Motor neuron (in vitro differentiated cells): ENCODE measurements at regions not wholly inside any gene's neighbourhood (a gene's known extent, or its start where the extent isn't known, plus 50 kb on each side); places are given as distances from the start of the nearest gene placed in this dataset.
"Not testable (repeated sequence)": the region's sequence is repeated elsewhere in the genome, so short reads cannot be mapped to it uniquely, and the experiment has no call there.

Experiments used
- ATAC-seq, 8 experiments: fragments of 200-7000 bp; cut with Tn5 transposase; replicated peaks in 6 of 8; 2 replicates each; pipeline ENCODE4 v1.8.0; 2021; ENCODE audit warnings: mild to moderate bottlenecking in 8 of 8, moderate library complexity in 8 of 8
- H3K27ac ChIP-seq, 2 donors: fragments of 250-450 bp; sonication (Bioruptor Pico); 2 replicates each; pipeline ENCODE4 v1.9.0; 2021; ENCODE audit warnings: antibody characterized with exemption in 2 of 2, mild to moderate bottlenecking in 2 of 2, moderate library complexity in 1 of 2
- H3K4me1 ChIP-seq, 2 donors: fragments of 250-450 bp; sonication (Bioruptor Pico); replicated peaks in 1 of 2; 2 replicates each; pipeline ENCODE4 v1.6.1; 2021; ENCODE audit warnings: antibody characterized with exemption in 2 of 2, mild to moderate bottlenecking in 2 of 2, moderate library complexity in 1 of 2
- H3K4me3 ChIP-seq, 5 donors: fragments of 250-450 bp; sonication (Bioruptor Pico); 2 replicates each; pipeline ENCODE4 v1.9.0; 2021; ENCODE audit warnings: antibody characterized with exemption in 5 of 5, mild to moderate bottlenecking in 5 of 5, moderate library complexity in 4 of 5
- WGBS, 10 experiments: fragments of 450-650 bp; shearing (Covaris generic); methylation state at CpG; one replicate each; pipeline ENCODE4 v1.0.0; 2022; 5-methylcytosine and 5-hydroxymethylcytosine counted together
- in situ Hi-C, 9 experiments: fragments of 400-800 bp; cut with MboI; loops; one replicate each; pipeline ENCODE4 v1.15.0; 2021; ENCODE audit warnings: low sequenced_read_pairs in 9 of 9, low pct_unique_long_range_greater_than_20kb in 2 of 9; ENCODE audit not compliant: unreplicated experiment in 9 of 9

DNA sequence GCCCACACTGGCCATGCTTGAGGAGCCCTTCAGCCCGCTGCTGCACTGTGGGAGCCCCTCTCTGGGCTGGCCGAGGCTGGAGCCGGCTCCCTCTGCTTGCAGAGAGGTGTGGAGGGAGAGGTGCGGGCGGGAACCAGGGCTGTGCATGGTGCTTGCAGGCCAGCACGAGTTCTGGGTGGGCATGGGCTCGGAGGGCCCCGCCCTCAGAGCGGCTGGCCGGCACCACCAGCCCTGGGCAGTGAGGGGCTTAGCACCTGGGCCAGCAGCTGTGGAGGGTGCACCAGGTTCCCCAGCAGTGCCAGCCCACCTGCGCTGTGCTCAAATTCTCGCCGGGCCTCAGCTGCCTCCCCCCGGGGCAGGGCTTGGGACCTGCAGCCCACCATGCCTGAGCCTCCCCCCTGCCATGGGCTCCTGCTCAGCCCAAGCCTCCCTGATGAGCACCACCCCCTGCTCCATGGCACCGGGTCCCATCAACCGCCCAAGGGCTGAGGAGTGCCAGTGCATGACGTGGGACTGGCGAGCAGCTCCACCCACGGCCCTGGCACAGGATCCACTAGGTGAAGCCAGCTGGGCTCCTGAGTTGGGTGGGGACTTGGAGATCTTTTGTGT lies 665.9 kb upstream of the ZNF385D start:
- ATAC-seq, H3K4me3 ChIP-seq, H3K27ac ChIP-seq, in situ Hi-C loops: not testable (repeated sequence)
- WGBS, 10 experiments = 40 to 100% (median 94%) methylated on average over 4 to 6 of the region's 19 CpGs; no CpG with 5 or more reads in 7 of the 10 experiments
- peaks cover 0 to 13% of the 10 kb centered on the region in 2 donors for H3K4me1 ChIP-seq

DNA sequence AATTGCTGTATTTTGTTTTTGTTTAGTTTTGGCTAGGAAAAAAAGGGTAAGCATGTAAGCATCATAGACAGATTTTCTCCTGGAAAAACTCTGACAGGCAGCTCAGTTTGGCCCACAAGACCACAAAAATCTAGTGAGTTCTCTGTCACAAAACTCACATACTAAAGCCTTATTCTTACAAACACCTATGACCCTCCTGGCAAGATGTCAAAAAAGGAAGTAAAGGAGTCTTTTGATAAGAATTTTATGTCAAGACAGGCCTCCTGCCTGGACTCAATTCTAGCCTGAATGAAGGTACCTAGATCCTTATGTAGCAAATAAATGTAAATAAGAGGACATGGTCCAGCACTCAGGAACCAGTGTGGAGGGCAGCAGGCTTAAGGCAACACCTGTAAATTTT lies 668.3 kb upstream of the ZNF385D start:
- H3K27ac ChIP-seq = no peak overlapping the region
- H3K4me1 ChIP-seq = peaks cover 0 to 13% of the 10 kb centered on the region in 2 donors
- no peak overlapping the region for H3K4me3 ChIP-seq
- ATAC-seq = no peak
- in situ Hi-C loops = no loop called here

DNA sequence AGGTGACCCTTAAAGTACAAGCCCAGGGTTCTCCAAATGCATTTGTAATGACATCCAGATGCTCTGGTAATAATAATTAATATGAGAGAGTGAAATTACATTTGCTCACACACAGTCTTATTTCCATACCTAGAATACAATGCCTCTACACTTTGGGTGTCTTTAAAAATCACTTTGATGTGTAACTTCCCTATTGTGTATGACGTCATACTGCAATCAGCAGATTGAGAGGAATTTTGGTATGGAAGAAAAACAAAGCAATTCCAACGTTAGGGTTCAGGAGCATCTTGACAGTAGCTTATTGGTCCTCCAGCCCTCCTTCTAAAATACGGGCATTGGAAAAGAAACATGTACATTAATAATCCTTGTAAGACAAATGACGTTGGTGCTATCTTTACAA lies 670.6 kb upstream of the ZNF385D start:
- Histone ChIP-seq H3K27ac (no peak overlapping the region), H3K4me1 (no peaks in the 10 kb centered on the region), H3K4me3 (no peak overlapping the region)
- in situ Hi-C loops = no loop called here
- no peak for ATAC-seq
- WGBS, 10 experiments = 10 to 100% (median 70%) methylated on average over 1 to 4 of the region's 4 CpGs; no CpG with 5 or more reads in 1 of the 10 experiments

DNA sequence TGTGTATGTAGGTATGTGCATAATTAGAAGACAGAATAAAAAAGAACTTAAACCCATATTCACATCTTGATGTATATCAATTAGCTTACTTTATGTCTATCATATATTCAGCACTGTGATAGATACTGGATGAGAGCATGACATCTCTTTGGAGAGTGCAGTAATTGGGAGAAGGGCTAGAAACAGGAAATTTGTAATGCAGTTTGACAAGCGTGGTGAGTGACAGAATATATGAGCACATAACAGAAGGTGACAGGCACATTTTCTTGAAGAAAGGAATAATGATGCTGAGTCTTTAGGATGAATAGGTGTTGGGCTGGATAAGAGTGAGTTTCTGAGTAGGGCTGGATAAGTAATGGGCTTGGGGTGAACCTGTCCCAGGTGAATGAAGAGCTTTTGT lies 680.3 kb upstream of the ZNF385D start:
- no peak overlapping the region for H3K4me3 ChIP-seq
- WGBS, 10 experiments = 9 to 92% (median 75%) methylated on average over 1 of the region's 1 CpG; no CpG with 5 or more reads in 3 of the 10 experiments
- H3K4me1 ChIP-seq = no peaks in the 10 kb centered on the region
- ATAC-seq = no peak
- H3K27ac ChIP-seq = no peak overlapping the region
- in situ Hi-C loops = no loop called here

DNA sequence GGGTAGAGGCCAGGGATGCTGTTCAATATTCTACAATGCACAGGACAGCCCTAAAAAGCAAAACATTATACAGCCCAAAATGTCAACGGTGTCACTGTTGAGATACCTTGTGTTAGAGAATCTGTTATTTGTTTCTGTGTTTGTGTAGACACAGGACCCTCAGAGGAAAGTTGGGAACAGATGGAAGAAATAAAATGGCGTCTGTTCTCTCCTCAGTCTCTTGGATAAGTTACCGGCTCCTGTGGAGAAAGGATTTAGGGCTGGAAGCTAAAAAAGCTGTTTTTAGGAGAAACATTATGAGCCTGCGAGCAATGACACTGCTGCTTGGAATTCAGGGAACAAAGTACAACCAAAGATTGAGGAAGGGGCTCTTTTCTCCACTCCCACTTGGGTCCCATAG lies 688.6 kb upstream of the ZNF385D start:
- Histone ChIP-seq H3K27ac (no peak overlapping the region), H3K4me3 (no peak overlapping the region), H3K4me1 (no peaks in the 10 kb centered on the region)
- 7 to 96% (median 77%) methylated on average over 2 to 4 of the region's 4 CpGs; no CpG with 5 or more reads in 1 of the 10 experiments for WGBS, 10 experiments
- in situ Hi-C loops = no loop called here
- ATAC-seq = no peak

DNA sequence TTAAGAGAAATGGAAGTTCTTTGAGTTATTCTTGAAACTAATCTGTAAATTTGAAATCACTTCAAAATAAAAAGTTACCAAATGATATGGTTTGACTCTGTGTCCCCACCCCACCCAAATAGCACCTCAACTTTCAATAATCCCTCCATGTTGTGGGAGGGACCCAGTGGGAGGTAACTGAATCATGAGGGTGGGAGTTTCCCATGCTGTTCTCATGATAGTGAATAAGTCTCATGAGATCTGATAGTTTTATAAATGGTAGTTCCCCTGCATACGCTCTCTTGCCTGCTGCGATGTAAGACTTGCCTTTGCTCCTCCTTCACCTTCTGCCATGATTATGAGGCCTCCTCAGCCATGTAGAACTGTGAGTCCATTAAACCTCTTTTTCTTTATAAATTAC lies 690.7 kb upstream of the ZNF385D start:
- in situ Hi-C loops = no loop called here
- 37 to 100% (median 100%) methylated on average over 1 to 2 of the region's 2 CpGs; no CpG with 5 or more reads in 1 of the 10 experiments for WGBS, 10 experiments
- no peak for ATAC-seq
- Histone ChIP-seq H3K4me1 (no peaks in the 10 kb centered on the region), H3K27ac (no peak overlapping the region), H3K4me3 (no peak overlapping the region)

DNA sequence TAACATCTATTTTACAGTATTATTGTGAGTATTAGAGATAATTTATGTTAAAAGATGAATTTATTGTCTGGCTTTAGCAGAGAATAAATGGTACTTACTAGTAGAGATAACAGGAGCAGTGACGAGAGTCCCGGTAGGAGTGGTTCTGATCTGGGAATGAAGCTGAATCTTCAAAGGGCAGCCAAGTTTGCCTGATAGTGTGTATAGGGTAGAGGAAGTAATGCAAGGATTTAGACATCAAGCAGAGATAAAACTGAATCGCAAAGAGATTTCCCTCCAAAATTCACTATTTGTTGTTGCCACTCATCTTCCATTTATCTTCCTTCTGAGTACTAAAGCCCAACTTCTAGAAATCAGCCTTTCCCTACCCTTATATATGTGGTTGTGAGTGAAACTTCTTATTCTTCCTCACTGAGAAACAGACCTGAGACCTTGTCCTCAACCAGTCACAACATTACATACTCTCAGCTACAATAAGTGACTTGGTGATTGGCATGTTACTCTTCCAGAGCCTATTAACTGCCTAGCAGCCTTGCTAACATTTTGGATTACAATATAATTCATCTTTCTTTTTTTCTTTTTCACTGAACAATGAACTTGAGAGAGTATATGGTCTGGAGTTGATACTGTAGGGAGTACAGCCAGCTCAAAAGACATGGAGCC lies 692.7 kb upstream of the ZNF385D start:
- no peak for ATAC-seq
- H3K4me1 ChIP-seq = no peaks in the 10 kb centered on the region
- H3K27ac ChIP-seq = no peak overlapping the region
- in situ Hi-C loops = no loop called here
- 64 to 100% (median 95%) methylated on average over 1 to 3 of the region's 3 CpGs; no CpG with 5 or more reads in 2 of the 10 experiments for WGBS, 10 experiments
- no peak overlapping the region for H3K4me3 ChIP-seq

DNA sequence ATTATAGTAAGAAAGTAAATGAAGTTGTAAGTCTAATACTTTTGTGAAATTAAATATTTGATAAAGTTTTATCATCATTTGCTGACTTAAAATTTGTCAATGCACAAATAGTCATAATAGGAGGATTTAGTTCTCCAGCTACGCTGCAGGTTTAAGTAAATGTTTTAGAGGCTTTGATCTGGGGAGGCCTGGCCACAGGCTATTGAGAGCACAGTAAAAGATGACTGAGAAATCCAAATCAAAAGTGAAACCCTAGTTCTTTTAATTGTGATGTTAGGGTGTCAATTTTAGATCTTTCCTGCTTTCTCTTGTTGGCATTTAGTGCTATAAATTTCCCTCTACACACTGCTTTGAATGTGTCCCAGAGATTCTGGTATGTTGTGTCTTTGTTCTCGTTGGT lies 694.3 kb upstream of the ZNF385D start:
- H3K27ac ChIP-seq, in situ Hi-C loops, H3K4me3 ChIP-seq, H3K4me1 ChIP-seq, ATAC-seq: not testable (repeated sequence)
- WGBS, 10 experiments = 17 to 100% (median 56%) methylated on average over 1 of the region's 2 CpGs; no CpG with 5 or more reads in 2 of the 10 experiments

DNA sequence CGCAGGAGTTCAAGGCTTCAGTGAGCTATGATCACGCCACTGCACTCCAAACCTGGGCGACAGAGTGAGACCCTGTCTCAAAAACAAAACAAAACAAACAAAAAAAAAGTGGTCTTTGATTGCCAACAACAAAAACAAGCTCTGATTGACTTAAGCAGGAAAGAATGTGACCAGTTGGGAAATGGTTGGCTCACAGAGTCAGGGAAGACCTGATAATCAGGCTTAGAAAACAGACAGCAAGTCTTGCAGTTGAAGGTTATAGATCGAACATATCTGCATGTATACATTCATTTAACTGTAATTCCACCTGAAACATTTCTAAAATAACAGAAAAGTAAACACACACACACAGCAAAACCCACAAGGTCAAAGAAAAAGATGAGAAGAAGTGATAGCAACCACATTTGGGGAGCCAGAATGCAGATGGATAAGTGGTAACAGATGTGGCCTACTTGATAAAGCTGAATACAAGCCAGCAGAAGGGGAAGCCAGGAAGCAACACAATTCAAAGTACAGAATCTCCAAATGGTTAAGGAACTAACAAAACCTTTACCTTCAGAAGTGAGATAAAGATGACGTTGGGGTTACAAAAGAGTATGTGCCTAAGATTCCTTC lies 699.9 kb upstream of the ZNF385D start:
- Histone ChIP-seq H3K4me3 (no peak overlapping the region), H3K4me1 (no peaks in the 10 kb centered on the region), H3K27ac (no peak overlapping the region)
- in situ Hi-C loops = no loop called here
- WGBS, 10 experiments = 10 to 100% (median 82%) methylated on average over 1 to 5 of the region's 5 CpGs
- ATAC-seq = no peak

DNA sequence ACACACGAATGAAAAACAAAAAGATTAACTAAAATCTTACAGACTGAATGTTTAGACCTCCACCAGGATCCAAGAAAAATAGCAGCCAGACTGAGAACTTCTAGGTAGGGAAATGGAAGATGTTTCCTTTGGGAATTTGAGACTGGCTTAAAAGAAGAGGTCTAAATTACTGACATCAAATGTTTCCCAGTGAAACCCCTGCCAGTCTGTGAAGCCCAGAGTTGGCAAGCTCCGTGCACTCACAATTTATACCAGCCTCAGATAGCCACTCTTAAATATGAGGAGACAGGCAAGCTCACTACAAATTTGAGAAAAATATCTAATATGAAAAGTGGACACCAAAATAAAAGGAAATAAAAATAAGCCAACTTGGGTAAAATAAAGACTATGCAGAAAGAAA lies 700.5 kb upstream of the ZNF385D start:
- 0 to 88% (median 52%) methylated on average over 1 to 2 of the region's 2 CpGs for WGBS, 10 experiments
- ATAC-seq = no peak
- H3K27ac ChIP-seq = no peak overlapping the region
- in situ Hi-C loops = no loop called here
- H3K4me1 ChIP-seq = no peaks in the 10 kb centered on the region
- no peak overlapping the region for H3K4me3 ChIP-seq

DNA sequence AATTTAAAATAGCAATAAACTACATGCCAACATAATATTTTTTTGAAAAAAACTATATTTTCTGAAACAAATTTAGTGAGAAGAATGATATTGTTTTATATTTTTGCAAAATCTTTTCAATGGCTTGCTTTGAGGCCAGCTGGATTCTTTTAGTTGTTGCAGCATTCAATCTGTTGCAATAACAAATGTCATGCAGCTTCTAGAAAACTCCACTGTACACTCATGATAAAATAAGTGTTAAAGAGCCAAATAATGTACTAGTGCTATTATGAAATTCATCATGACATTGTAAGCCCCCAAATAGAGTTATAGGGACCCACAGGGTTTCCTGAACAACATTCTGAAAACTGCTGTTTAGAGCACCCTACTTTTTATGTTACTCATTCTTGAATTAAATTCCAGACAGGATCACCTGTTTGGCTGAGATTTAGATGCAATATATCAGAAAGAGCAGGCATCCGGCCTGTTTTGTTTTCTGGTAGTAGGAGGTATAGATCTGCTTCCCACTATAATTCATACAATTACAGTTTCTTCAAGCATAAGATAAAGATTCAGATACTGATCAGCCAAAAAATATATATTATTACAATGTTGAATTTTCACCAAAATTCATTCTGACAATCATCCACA lies 703.0 kb upstream of the ZNF385D start:
- H3K4me1 ChIP-seq = no peaks in the 10 kb centered on the region
- in situ Hi-C loops = no loop called here
- H3K4me3 ChIP-seq = no peak overlapping the region
- H3K27ac ChIP-seq = no peak overlapping the region
- 0 to 100% (median 57%) methylated on average over 1 of the region's 1 CpG; no CpG with 5 or more reads in 3 of the 10 experiments for WGBS, 10 experiments
- ATAC-seq = no peak

DNA sequence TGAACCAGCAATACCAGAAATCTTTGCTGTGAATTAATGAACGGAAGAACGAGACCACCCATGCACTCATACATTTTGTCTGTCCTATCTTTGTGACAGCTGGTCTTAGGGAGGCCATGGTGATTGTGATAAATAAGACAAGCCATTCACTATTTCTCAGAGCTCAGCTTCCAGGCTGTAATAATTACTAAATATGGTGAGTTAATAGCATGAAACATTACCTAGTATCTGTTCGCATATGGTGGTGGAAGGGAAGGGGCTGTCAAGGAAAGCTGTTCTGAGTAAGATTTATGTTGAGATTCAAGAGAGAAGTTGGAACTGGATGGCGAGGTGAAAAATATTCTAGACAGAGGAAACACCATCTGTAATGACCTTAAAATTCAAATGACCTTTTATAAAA lies 719.0 kb upstream of the ZNF385D start:
- in situ Hi-C loops = no loop called here
- H3K27ac ChIP-seq = no peak overlapping the region
- no peak overlapping the region for H3K4me3 ChIP-seq
- peak in 5 of 8 experiments; percentile 53 to 99 (median 81) for ATAC-seq
- WGBS, 10 experiments = 20 to 64% (median 48%) methylated on average over 1 to 4 of the region's 4 CpGs; no CpG with 5 or more reads in 2 of the 10 experiments
- peaks cover 6 to 17% of the 10 kb centered on the region in 2 donors for H3K4me1 ChIP-seq

DNA sequence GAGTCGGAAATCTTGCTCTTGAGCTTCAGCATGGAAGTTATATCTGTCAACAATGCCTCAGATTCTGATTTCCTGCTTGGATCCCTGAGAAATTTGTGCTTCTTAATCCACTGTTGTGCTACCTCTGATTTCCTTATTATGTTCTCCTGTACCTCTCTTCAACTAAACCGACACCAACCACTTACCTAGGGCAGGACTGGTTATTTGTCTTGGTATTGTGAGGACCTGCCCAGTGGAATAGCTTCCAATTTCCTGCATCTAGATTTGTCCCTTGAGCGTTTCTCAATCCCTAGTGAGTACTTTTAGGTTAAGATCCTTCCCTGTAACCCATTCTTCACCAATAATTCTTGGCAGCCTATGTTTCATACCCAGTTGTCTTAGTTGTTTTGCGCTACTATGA lies 720.5 kb upstream of the ZNF385D start:
- Histone ChIP-seq H3K27ac (no peak overlapping the region), H3K4me1 (peaks cover 4 to 14% of the 10 kb centered on the region in 2 donors), H3K4me3 (no peak overlapping the region)
- in situ Hi-C loops = no loop called here
- no peak for ATAC-seq
- 0 to 90% (median 76%) methylated on average over 1 to 4 of the region's 4 CpGs; no CpG with 5 or more reads in 2 of the 10 experiments for WGBS, 10 experiments
